ENCODE measurements at regions not wholly inside any gene's neighbourhood (a gene's known extent, or its start where the extent isn't known, plus 50 kb on each side); places are given as distances from the start of the nearest gene placed in this dataset.

DNA sequence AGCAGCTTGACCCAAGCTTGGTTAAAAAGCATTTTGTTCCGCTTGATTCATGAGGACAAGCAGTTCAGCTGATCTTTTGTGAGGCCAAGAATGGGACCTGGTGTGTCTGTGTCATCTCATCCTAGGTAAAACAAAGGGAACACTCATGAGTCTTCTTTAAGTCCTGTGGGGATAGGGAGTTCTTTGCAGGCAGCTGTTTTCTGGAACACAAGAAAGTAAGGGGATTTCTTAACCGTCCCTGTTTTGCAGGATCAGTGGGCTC lies 134.5 kb upstream of the TMTC4 start:
- TF ChIP-seq TAF1 (IDR thresholded peaks at IDR 0.05; ENCODE audit: low read depth, low read length) (no peak), POLR2AphosphoS5 (IDR thresholded peaks at IDR 0.05; ENCODE audit: low read depth, low read length) (no peak), EZH2 (IDR thresholded peaks at IDR 0.05; ENCODE audit: low read depth, low read length, severe bottlenecking) (no peak), ZNF274 (IDR thresholded peaks at IDR 0.05; ENCODE audit: borderline replicate concordance, extremely low read depth, low read length) (no peak)
